Activated naive CD8-positive, alpha-beta T cell treated with anti-CD3 and anti-CD28 coated beads for 36 hours (primary cell): ENCODE measurements at regions not wholly inside any gene's neighbourhood (a gene's known extent, or its start where the extent isn't known, plus 50 kb on each side); places are given as distances from the start of the nearest gene placed in this dataset.
"Not testable (repeated sequence)": the region's sequence is repeated elsewhere in the genome, so short reads cannot be mapped to it uniquely, and the experiment has no call there.

Source experiments
- DNase-seq: peaks from one replicate; pipeline ENCODE4 v3.0.0; 2021
- H3K27ac Mint-ChIP-seq: one replicate; pipeline ENCODE4 v1.8.0; 2022; ENCODE audit warnings: mild to moderate bottlenecking, moderate library complexity, mixed read lengths
- H3K27me3 Mint-ChIP-seq: one replicate; pipeline ENCODE4 v1.8.0; 2022; ENCODE audit warnings: mild to moderate bottlenecking, mixed read lengths
- H3K36me3 Mint-ChIP-seq: one replicate; pipeline ENCODE4 v1.8.0; 2021; ENCODE audit warnings: mild to moderate bottlenecking, mixed read lengths
- H3K4me1 Mint-ChIP-seq: one replicate; pipeline ENCODE4 v1.8.0; 2021; ENCODE audit warnings: mixed read lengths
- H3K4me3 Mint-ChIP-seq: one replicate; pipeline ENCODE4 v1.8.0; 2022; ENCODE audit warnings: mild to moderate bottlenecking, moderate library complexity, mixed read lengths
- H3K9me3 Mint-ChIP-seq: one replicate; pipeline ENCODE4 v1.8.0; 2022; ENCODE audit warnings: mixed read lengths

DNA sequence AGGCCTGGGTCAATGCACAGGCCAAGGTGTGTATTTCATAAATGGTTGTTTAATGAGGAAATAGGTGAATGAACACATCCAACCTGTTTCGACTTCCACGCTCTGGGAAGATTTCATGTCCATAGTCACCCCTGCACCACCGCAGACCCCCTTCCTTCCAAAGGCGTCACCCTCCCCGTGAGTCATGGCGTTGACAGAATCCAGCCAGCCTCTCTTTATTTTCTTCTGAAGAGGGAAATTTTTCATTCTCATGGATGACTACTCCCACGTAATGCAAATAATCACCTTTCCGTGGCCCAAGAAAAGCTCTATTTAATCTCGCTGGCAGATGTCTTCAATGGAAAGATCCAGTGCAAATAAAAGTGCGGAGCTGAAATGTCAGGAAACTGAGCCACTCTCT lies 75.3 kb upstream of the FOXK1 start:
- DNase-seq: no peak
- Mint-ChIP-seq H3K27me3 (no peaks in the 10 kb centered on the region), H3K4me1 (no peaks in the 10 kb centered on the region), H3K36me3 (no peaks in the 10 kb centered on the region), H3K9me3 (no peaks in the 10 kb centered on the region), H3K4me3 (no peak overlapping the region), H3K27ac (no peak overlapping the region)

DNA sequence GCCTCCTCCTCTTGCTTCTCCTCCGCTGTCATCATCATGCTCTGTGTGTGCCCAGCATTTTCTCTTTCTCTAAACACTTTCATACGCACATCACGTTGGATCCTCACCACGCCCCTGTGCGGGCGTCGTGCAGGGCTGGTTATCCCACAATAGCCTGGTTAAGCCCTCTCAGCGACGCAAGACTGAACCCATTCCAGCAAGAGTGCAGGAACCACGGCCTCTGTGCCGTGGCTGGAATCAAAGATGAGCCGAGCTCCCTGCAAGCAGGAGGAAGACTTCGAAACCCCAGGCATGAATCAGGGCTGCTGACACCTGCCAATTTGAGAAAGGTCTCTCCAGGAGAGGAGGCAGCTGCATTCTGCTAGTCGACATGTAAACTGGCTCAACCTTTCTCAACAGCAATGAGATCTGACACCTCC lies 74.8 kb upstream of the FOXK1 start:
- no peaks in the 10 kb centered on the region for H3K4me1 Mint-ChIP-seq
- no peak for DNase-seq
- no peaks in the 10 kb centered on the region for H3K27me3 Mint-ChIP-seq
- no peaks in the 10 kb centered on the region for H3K9me3 Mint-ChIP-seq
- H3K36me3 Mint-ChIP-seq: no peaks in the 10 kb centered on the region
- no peak overlapping the region for H3K27ac Mint-ChIP-seq
- H3K4me3 Mint-ChIP-seq: no peak overlapping the region

DNA sequence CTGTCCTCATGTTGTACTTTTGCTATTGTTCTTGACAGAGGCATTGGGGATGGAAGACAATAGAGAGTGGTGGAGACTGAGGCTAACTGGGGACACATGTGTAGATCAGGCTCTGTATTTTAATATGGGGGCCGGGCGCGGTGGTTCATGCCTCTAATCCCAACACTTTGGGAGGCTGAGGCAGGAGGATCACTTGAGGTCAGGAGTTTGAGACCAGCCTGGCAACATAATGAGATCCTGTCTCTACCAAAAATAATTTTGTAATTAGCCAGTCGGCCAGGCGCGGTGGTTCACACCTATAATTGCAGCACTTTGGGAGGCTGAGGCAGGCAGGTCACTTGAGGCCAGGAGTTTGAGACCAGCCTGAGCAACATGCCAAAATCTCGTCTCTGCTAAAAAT lies 72.5 kb upstream of the FOXK1 start:
- not testable (repeated sequence) for H3K36me3 Mint-ChIP-seq, H3K9me3 Mint-ChIP-seq, H3K4me1 Mint-ChIP-seq, DNase-seq, H3K27ac Mint-ChIP-seq, H3K27me3 Mint-ChIP-seq, H3K4me3 Mint-ChIP-seq

DNA sequence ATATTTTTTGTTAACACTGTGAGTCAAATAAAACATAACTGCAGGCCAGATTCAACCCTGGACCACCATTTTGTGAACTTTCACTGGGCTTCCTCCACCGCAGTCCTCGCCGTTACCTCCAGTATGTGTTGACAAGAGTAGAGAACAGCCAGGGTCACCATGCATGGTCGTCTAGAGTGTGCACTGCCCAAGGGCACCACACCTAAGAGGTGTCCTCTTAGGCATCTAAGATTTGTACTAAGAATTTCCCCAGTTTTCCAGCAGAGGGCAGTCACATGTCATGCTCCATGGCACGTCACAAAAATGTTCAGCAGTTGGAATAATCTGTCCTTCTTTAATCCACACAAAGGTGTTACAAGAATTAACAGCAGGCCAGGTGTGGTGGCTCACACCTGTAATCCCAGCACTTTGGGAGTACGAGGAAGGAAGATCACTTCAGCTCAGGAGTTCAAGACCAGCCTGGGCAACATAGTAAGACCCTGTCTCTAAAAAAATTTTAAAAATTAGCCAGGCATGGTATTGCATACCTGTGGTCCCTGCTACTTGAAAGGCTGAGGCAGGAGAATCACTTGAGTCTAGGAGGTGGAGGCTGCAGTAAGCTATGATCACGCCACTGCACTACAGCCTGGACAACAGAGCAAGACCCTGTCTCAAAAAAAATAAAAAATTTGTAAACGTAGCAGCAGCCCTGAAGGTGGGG lies 71.2 kb upstream of the FOXK1 start:
- H3K4me1 Mint-ChIP-seq: peaks cover 9% of the 10 kb centered on the region
- no peaks in the 10 kb centered on the region for H3K27me3 Mint-ChIP-seq
- H3K36me3 Mint-ChIP-seq: no peaks in the 10 kb centered on the region
- peak; percentile 31 for DNase-seq
- H3K27ac Mint-ChIP-seq: no peak overlapping the region
- no peaks in the 10 kb centered on the region for H3K9me3 Mint-ChIP-seq
- H3K4me3 Mint-ChIP-seq: no peak overlapping the region

DNA sequence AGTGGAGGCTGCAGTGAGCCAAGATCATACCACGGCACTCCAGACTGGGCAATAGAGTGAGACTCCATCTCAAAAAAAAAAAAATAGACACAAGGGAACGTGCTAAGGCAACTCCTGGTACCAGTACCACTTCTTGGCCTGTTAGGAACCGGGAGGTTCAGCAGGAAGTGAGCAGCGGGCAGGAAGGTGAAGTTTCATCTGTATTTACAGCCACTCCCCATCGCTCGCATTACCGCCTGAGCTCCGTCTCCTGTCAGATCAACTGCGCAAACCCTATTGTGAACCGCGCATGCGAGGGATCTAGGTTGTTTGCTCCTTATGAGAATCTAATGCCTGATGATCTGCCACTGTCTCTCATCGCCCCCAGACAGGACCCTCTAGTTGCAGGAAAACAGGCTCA lies 69.9 kb upstream of the FOXK1 start:
- H3K4me1 Mint-ChIP-seq: peaks cover 9% of the 10 kb centered on the region
- no peak overlapping the region for H3K4me3 Mint-ChIP-seq
- no peaks in the 10 kb centered on the region for H3K36me3 Mint-ChIP-seq
- no peak overlapping the region for H3K27ac Mint-ChIP-seq
- no peaks in the 10 kb centered on the region for H3K27me3 Mint-ChIP-seq
- H3K9me3 Mint-ChIP-seq: no peaks in the 10 kb centered on the region
- no peak for DNase-seq

DNA sequence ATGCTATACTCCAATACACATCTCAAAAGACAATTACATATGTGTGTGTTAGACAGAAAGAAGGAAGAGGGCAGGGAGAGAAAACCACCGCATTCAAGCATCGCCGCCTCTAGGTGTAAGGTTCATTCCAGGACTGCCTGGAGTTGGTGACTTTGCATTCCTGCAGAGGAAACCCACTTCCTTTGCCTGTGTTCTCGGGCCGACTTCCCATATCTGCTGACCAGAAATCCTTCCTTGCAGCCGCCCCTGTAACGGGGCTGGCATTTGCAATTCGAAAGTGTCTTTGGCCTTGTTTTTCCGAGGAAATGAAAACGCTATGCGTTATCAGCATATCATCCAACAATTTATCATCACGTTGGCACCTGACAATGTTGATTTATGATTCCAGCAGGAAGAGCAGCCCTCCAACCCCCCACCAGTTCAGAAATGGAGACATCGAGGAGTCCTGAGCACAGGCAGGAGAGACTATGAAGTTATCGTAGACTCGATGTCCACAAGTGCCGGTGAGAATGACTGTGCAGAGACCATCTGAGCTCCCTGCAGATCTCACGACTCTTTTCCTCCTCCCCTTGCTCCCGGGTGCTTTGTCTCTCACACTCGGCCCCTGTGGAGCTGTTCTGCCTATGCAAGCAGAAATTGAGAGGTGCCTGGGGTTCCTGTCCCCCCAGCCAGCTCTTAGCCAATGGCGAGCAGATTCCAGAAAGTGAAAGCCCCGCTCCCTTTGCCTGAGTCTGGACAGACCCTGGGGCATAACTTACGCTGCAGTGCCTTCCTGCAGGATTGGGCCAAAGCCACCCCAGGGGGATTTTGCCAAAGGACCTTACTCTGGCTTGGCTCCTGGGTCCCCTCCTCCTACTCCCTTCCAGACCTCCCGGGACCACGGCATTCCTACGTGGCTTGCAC lies 68.9 kb upstream of the FOXK1 start:
- no peak for DNase-seq
- H3K27me3 Mint-ChIP-seq: no peaks in the 10 kb centered on the region
- peak overlapping the region; percentile 19 for H3K4me3 Mint-ChIP-seq
- no peaks in the 10 kb centered on the region for H3K9me3 Mint-ChIP-seq
- H3K27ac Mint-ChIP-seq: no peak overlapping the region
- H3K36me3 Mint-ChIP-seq: no peaks in the 10 kb centered on the region
- peaks cover 9% of the 10 kb centered on the region for H3K4me1 Mint-ChIP-seq

DNA sequence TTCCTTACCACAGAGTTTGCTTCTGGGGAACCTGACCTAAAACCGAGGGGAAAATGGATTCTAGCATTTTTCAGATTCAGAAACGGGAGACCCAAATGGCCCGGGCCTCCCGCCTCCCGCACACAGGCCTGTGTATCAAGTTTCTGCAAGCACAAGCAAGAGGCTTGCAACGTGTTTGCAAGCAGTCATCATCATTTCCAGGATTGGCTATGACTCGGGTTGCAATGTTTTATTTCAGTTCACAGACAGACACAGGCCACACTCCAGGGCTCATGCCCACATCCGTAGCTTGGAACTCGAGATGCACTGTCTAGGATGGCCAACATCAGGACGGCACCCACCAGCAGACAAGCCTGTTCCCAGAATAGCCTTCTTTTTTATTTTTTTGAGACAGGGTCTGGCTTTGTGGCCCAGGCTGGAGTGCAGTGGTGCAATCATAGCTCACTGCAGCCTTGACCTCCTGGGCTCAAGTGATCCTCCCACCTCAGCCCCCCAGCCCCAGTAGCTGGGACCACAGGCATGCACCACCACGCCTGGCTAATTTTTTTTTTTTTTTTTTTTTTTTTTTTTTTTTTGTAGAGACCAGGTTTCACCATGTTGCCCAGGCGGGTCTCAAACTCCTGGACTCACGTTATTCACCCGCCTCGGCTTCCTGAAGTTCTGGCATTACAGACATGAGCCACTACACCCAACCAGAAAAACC lies 68.1 kb upstream of the FOXK1 start:
- no peaks in the 10 kb centered on the region for H3K36me3 Mint-ChIP-seq
- H3K4me3 Mint-ChIP-seq: no peak overlapping the region
- no peaks in the 10 kb centered on the region for H3K9me3 Mint-ChIP-seq

GRCh38 chr7:4616116-4616515 lies 66.0 kb upstream of the FOXK1 start:
- Mint-ChIP-seq H3K27me3 (no peaks in the 10 kb centered on the region), H3K4me1 (peaks cover 11% of the 10 kb centered on the region), H3K27ac (no peak overlapping the region), H3K9me3 (no peaks in the 10 kb centered on the region), H3K36me3 (no peaks in the 10 kb centered on the region), H3K4me3 (no peak overlapping the region)
- DNase-seq: no peak

More for the DNA sequence above, 68.1 kb upstream of the FOXK1 start:
- no peak overlapping the region for H3K27ac Mint-ChIP-seq
- peaks cover 9% of the 10 kb centered on the region for H3K4me1 Mint-ChIP-seq
- H3K27me3 Mint-ChIP-seq: no peaks in the 10 kb centered on the region
- no peak for DNase-seq

DNA sequence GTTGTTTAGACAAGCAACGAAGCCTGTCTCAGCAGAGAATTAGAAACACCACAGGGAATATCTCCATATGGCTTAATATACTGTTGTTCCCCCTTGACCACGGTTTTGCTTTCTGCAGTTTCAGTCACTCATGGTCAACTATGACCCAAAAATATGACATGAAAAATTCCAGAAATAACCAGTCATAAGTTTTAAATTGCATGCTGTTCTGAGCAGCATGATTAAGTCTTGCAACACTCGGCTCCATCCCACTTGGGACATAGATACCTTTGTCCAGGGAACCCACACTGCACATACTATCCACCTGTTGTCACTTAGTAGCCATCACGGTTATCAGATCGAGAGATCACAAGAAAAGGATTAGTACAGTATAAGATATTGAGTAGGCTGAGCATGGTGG lies 60.7 kb upstream of the FOXK1 start:
- Mint-ChIP-seq H3K4me1 (peaks cover 2% of the 10 kb centered on the region), H3K4me3 (no peak overlapping the region), H3K36me3 (peaks cover 6% of the 10 kb centered on the region), H3K27ac (no peak overlapping the region), H3K9me3 (peaks cover 9% of the 10 kb centered on the region), H3K27me3 (no peaks in the 10 kb centered on the region)
- DNase-seq: no peak

GRCh38 chr7:4626318-4626845 lies 55.7 kb upstream of the FOXK1 start:
- H3K4me1 Mint-ChIP-seq: no peaks in the 10 kb centered on the region
- no peak overlapping the region for H3K27ac Mint-ChIP-seq
- H3K36me3 Mint-ChIP-seq: peaks cover 6% of the 10 kb centered on the region
- no peak overlapping the region for H3K4me3 Mint-ChIP-seq
- no peaks in the 10 kb centered on the region for H3K27me3 Mint-ChIP-seq
- peaks cover 9% of the 10 kb centered on the region for H3K9me3 Mint-ChIP-seq
- no peak for DNase-seq

DNA sequence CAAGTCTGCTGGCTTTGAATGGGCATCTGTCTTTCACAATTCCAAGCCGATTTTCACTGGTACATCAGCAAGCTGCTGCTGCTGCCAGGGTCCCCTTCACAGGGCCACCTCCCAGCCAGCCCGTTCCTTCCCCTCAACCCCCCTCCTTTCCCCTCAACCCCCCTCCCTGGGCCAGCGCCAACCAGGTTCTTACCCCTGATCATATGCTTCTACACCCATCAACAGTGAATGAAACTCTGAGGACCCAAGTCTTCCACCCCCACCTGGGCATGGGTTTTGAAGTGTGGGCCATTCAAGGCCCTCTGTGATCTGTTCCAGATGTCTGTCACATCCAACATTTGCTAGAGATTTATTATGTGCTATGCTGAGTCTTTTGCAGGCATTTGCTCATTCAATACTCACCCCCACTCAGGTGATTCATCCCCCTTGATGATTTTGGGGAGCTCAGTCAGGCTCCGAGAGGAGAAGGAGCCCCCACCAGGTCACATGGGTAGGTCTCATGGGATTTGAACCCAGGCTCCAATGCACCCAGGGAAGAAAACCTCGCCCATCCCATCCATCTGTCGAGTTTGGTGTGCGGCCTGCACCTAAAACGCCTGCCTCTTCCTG lies 52.7 kb upstream of the FOXK1 start:
- Mint-ChIP-seq H3K27ac (no peak overlapping the region), H3K4me3 (no peak overlapping the region), H3K4me1 (no peaks in the 10 kb centered on the region), H3K36me3 (no peaks in the 10 kb centered on the region), H3K9me3 (peaks cover 2% of the 10 kb centered on the region), H3K27me3 (peaks cover 4% of the 10 kb centered on the region)
- DNase-seq: no peak

DNA sequence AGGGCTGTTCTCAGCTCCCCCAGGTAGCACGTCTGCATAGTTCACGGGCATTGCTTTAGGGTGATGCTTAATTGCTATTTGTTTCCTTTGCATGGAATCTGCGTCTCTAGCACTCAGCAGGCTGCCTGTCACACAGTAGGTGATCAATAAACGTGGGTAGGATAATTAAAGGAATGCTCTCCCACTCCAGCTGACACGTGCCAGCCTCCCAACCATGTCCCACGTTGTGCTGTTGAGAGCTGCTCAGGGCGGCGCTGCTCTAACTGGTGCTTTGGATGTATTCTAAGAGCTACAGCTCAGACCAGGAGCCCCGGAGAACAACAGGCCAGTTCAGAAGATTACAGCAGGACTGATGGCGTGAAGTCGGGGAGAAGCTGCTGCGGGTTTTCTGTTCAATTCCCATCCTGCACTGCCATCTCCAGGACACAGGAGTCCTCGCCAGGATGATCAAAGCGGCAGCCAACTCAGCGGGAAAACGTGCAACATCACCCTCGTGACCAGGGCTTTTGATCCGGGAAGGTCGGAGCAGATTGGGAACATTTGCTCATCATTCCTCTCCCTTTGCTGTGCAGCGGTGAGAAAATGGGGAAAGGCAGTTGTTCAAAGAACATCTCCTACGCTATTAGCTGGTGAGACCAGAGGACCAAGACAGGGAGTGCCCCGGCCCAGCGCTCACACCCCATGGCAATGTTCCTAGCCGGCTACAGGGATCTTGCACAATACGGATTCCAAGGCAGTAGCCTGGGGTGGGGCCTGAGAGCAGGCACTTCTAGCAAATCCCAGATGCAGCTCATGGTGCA lies 50.5 kb upstream of the FOXK1 start:
- no peak overlapping the region for H3K27ac Mint-ChIP-seq
- H3K4me3 Mint-ChIP-seq: no peak overlapping the region
- H3K27me3 Mint-ChIP-seq: peaks cover 4% of the 10 kb centered on the region
- no peaks in the 10 kb centered on the region for H3K36me3 Mint-ChIP-seq
- H3K9me3 Mint-ChIP-seq: no peaks in the 10 kb centered on the region
- no peak for DNase-seq
- H3K4me1 Mint-ChIP-seq: no peaks in the 10 kb centered on the region
